Dermis blood vessel endothelial cell (primary cell): ENCODE measurements at regions not wholly inside any gene's neighbourhood (a gene's known extent, or its start where the extent isn't known, plus 50 kb on each side); places are given as distances from the start of the nearest gene placed in this dataset.
"Not testable (repeated sequence)": the region's sequence is repeated elsewhere in the genome, so short reads cannot be mapped to it uniquely, and the experiment has no call there.

Experiments used
- DNase-seq: peaks from one replicate; pipeline ENCODE4 v3.0.0; 2010

DNA sequence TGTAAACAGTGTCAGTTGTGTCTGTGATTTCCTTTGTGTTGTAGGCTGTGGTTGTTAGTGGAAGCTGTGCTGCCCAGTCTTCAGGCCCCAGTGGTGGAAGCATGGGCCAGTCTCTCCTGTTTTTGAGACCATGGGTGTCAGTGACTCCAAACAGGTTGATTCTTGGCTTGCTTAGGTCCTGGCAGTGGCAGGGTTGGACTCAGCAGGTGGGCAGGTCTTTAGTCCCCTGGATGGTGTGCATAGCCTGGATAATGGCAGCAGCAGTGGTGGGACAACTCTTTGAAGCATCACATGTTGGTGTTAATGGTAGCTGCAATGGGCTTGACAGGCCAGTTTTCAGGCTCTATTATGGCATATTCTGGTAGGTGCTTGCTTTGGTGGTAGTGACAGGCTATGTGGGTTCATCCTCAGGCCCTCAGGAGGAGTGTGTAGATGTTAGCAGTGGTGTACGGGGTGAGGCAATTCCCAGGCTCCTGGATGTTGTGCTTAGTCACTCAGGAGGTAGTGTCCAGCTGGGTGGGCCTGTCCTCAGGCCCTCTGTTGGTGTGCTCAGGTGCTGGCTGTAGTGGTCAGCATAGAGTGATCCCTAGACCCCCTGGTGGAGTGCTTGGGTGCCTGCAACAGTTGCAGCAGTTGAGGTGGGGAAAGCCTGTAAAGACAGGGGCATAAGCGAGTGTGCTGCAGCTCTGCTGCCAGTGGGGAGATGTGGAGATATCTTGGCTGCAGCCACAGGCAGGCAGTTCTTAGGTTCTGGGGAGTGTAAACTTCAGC, 596.7 kb downstream of the PDCD6IP start:
- no peak for DNase-seq

DNA sequence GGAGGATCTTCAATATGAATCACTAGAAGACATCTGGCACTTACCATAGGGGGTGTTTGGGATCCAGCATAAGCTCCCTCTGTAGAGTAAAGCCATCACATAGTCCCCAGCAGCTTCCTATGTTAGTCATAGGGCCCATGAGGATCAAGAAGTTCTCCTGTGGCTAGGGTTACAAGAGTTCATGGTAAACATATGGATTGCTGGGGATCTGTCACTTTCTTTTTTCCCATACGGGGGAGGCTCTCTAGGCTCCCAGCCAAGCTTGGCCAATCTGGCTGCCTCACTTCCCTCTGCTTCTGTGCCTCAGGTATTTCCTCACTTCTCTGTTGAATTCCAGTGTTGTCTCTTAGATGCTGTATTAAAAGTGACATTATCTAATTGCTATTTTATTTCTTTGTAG, 597.9 kb downstream of the PDCD6IP start:
- DNase-seq, result no peak

DNA sequence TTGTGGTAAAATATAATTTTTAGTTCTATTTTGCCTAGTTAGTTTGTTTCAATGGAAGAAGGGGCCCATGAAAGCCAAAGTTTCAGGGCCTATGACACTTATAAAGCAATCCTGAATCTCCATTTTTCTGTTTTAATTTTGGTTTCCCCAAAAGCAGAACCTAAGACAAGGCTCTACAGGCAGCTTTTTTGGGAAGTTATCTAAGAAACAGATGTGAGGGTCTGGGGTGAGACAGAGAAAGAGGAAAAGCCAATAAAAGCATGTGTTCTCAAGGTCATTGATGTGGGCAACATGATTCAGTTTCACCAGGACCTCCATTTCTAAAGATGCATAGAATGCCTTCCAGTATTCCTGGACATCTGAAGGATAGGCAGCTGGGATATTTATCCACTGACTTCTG, 598.5 kb downstream of the PDCD6IP start:
- DNase-seq, result no peak

DNA sequence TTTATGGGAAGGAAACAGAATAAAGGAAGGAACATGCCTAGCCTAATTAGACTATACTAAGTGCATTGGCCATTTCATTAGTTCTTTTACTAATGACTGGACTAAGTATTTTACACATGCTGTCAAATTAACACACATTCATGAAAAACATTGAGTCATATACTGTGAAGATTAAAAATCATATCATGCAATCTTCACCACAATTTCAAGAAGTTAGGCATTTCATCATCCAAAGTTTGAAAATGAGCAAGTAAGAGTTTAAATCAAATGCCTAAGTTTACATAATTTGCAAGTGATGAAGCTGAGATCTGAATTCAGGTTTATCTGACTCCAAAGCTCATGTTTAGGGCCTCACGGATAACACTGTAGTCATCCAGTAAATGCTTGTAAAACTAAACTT, 601.0 kb downstream of the PDCD6IP start:
- DNase-seq, result no peak

DNA sequence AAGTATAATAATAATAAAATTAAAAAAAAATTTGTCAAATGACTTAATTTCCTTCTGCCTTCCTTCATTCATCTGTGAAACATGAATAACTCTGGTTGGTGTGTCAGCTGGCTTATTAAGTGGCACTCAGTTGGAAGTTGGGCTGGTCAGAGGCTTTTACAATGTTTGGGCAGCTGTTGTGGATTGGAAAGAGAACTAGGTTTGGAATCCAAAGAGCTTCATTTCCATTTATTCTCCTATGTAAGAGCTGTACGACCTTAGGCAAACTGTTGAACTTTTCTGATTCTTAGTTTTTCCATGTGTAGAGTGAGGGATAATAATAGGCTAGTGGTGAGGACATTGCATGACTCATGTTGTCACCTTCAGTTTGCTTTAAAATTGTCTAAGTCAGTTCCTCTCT, 606.7 kb downstream of the PDCD6IP start:
- no peak for DNase-seq

DNA sequence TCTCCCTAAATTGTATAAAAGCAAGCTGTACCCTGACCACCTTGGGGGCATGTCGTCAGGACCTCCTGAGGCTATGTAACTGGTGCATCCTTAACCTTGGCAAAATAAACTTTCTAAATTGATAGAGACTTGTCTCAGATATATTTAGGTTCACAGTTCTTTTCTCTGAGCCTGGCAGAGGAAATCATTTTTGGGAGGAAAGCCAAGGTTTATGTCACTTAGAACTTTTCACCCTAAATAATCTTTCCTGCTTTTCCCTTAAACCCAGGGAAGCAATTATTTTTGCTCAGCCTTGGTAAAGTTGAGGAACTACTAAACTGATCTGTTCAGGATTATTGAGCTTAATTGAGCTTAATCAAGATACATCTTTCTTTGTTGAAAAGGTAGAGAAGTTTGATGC, 608.9 kb downstream of the PDCD6IP start:
- no peak for DNase-seq

DNA sequence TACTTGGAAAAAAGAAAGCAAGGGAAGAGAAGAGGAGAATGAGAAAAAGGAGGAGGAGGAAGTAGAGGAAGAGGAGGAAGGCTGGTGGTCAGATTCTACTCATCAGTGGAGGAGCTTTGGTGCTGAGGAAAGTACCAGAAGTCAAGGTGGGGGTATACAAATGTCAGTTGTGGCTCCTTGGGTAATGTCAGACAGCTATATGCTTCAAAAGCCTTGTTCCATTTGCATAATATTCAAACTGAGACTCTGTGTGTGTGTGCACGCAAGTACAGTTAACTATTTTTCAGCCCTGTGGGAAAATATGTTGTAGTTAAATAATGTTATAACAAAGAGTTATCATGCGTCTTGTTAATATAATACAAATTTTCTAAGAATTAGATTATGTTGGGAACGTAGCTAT, 609.7 kb downstream of the PDCD6IP start:
- no peak for DNase-seq

DNA sequence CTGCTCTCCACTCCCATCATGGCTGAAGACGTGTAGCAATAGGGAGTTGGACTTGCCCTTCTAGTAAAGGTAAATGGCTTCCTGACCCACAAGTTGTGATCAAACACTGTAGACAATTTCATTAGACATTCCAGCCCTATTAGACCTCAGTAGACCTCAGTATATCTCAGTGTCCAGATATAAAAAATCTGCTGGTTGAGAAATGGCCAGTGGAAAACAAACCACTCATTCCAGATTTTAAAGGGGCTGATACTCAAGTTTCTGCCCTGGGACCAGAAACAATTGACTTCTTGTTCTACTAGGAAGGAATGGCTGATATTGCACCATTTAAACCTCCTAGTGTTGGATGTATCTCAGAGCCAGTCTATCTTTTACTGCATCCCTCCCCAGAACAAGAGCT, 613.2 kb downstream of the PDCD6IP start:
- no peak for DNase-seq

DNA sequence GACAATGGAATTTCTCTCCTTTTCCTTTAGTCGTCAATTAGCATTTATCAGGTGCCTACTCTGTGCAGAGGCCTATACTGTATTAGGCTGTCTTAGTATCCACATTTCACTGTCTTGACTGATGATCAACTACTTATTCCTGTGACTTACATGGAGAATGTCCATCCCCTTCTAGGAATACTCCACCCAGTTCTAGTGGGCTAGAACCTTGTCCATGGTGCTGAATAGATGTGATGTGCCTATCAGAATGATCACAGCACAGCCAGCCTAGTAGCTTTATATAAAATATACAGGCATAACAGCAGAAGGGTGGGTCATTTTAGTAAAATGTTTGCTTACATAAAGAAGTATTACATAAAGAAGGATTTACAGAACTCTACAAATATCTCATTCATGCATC, 621.4 kb downstream of the PDCD6IP start:
- peak; percentile 25 for DNase-seq

DNA sequence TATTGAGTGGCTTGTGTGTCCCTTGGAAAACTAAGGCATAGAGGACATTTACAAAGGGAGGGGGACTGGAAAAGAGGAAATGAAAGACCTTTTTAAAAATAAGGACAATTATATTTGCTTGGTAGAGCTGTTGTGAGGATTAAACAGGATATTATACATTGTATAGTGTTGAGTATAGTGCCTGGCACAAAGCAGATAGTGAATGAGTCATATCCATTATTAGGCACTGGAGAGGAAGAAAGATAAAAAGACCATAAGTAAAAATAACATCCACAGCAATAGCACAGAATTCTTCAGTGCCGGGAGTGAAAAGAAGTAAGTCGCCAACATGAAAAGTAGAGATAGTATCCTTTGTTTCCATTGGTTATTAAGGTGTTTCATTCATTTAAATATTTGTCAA, 623.3 kb downstream of the PDCD6IP start:
- DNase-seq, result peak; percentile 10

DNA sequence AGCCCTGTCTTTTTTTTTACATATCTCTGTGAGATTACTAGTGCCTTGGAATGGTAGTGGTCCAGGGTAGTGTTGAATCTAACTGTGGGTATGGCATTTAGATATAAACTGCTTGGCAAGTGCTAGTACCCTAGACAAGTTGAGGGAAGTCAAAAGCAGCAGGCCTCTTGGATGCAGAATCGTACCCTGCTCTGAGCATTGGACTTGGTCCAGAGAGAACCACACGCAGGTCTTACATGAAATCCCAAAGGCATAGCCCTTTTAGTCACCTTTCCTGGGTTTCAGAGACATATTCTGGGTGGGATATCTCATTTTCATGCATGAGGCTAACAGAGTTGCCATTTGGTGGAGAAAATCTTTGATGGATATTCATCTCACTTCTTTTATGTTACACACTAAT, 641.4 kb downstream of the PDCD6IP start:
- DNase-seq, result no peak

DNA sequence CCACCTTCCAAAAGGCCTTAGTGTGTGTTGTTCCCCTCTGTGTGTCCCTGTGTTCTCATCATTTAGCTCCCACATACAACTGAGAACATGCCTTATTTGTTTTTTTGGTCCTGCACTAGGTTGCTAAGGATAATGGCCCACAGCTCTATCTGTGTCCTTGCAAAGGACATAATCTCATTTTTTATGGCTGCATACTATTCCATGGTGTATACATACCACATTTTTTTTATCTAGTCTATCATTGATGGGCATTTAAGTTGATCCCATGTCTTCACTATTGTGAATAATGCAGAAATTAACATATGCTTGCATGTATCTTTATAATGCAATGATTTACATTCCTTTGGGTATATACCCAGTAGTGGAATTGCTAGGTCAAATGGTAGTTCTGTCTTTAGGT, 645.7 kb downstream of the PDCD6IP start:
- DNase-seq, result no peak

DNA sequence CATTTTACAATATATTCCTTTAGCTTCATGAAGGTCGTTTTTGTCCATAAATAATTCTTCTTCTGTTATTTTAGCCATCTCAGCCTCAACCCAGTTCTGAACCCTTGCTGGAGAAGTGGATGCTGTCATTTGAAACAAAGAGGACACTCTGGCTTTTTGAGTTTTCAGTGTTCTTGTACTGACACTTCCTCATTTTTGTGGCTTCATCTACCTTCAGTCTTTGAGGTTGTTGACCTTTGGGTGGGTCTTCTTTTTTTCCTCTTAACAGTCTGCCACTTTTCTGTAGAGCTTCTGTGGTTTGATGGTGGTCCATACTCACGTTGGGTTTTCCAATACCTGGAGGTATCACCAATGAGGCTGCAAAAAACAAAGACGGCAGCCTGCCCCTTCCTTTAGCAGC, 650.9 kb downstream of the PDCD6IP start:
- DNase-seq, result no peak

DNA sequence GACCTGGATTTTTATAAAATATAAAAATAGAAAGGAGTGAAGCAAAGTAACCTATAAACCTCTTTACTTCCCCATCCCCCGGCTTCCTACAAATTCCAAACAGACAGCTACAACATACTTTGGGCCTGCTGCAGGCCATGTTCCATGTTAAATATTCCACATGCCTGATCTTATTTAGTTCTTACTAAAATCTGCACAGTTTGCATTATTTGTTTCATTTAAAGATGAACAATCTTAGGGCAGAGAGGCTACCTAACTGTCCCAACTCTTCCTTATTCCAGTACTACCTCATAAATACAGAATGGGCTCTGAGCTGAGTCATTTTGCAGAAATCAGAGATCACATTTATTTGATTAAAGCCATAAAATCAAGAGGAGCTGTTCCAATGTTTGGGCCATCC, 665.0 kb downstream of the PDCD6IP start:
- no peak for DNase-seq

DNA sequence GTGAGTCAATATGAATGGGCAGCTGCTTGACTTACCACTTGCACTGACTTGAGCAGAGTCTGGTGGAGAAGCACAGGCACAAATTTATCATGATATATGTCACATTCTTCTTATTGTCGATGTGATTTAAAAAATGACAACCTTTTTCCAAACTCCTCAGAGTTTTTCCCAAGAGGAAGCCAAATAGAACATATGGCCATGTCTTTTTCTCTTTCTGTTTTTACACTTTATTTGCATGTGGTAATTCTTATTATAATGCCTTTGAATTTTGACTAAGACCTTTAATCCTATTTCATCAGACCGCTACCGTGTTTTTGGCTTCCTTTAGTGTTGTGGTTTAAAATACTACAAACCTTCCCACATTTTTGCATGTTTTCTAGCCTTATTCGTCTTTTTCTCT, 666.2 kb downstream of the PDCD6IP start:
- DNase-seq, result no peak

DNA sequence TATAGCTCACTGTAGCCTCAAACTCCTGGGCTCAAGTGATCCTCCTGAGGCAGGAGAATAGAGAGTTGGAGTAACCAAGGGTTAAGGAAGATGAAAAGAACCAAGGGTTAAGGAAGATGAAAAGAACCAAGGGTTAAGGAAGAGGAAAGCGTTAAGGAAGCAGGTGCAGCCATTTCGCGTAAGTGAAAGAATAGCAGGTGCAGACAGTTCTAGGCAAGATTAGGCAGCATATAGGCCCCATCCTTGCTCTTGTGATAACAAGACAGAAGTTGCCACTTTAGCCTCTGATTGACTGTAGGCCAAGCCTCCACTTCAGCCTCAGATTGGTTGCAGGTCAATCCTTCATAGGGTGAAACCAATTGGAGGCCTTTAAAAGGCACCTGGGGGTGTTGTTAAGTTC, 677.4 kb downstream of the PDCD6IP start:
- DNase-seq, result no peak

DNA sequence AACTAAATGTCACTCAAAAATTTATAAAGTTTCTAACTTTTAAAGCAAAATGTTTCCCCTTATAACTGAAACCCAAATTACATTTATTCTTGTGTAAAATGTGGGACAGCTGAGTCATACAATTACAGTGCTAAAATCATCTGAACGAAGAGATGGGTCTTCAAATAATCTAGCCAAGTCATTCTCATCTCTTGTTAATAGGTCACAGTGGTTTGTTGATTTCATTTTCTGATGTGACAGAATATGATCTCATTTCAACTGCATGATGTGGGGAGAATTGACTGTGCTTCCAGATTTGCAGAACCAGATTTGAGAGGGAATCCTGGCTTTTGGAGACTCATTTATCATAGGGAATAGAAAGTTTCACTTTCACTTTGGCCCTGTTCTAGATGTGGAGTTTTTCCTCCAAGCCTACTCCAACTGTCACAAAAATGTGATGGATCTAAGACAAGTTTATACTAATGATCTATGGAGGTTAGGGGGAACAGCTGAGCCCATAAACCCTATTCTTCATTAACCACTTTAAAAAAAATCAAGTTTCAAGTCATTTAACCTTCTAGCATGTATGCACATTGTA, 685.0 kb downstream of the PDCD6IP start:
- DNase-seq, result no peak

DNA sequence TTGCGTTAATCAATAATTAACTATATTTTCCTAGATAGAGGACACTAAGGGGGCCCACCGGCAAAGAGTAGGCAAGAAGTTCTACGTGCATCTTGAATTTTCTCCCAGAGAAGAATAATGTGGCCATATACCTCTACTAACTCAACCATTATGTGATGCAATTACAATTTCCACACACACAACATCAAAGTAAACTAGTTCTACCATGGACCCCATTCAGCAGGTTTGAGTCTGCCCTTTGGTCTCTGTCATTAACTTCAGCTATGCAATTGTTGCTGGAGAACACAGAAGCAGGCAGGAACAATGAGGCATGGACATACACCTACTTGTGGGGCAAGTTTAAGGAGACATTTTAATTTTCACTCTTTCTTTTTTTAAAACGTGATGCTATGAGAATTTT, 705.9 kb downstream of the PDCD6IP start:
- no peak for DNase-seq

DNA sequence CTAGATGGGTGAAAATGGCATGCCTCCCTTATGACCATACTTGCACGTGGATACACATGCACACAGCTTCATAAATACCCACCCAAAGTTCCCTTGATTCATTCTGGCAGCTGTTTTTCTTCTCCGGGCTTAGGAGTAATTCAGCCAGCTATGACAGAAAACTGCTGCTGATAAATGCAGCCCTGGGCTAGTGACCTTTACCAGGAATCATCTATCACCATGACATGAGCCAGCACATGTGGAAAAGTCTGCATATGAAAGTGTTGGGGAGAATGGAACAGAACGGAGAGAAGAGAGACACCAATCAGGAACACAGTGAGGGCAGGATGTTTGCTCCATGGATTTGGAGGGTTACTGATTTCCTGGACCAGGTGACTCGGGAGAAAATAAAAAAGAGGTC, 706.3 kb downstream of the PDCD6IP start:
- no peak for DNase-seq

DNA sequence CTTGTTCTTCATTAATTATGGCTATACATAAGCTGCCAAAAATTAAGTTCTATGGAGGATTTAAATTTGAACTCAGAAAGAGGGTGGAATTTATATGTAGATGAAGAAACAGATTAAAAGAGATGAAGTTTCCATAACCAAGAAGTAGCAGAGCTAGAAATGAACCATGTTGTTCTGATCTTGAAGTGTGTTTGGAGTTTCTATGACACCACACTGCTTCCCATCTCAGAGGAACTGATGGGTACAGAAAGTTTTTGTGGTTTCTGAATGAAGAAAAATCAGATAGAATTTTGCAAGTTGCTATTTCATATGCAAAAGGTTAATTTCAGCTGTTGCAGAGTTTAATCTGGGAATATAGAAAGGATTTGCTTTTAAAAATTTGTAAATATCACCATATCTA, 710.3 kb downstream of the PDCD6IP start:
- DNase-seq, result no peak

DNA sequence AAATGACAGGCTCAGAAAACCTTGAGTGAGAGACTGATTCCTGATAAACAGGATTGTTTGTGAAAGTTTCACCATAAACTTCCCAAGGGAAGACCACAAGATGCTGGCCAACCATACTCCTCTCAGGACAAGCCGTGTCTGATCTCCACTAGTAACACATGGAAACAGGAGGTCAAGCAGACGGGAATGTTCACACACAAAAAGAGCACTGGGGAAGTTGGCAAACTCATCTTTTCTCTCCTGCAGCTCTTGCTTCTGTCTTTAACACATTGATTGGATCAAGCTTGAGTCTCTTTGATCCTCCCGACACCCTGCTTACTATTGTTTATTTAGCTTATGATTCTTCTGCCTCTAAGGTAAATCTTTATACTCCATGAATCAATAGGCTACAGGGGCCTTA, 713.5 kb downstream of the PDCD6IP start:
- DNase-seq, result no peak

DNA sequence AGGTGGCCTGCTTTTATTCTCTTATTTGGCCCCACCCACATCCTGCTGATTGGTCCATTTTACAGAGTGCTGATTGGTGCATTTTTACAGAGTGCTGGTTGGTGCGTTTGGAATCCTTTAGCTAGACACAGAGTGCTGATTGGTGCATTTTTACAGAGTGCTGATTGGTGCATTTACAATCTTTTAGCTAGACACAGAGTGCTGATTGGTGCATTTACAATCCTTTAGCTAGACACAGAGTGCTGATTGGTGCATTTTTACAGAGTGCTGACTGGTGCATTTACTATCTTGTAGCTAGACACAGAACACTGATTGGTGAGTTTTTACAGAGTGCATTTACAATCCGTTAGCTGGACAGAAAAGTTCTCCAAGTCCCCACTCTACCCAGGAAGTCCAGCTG, 720.6 kb downstream of the PDCD6IP start:
- not testable (repeated sequence) for DNase-seq

DNA sequence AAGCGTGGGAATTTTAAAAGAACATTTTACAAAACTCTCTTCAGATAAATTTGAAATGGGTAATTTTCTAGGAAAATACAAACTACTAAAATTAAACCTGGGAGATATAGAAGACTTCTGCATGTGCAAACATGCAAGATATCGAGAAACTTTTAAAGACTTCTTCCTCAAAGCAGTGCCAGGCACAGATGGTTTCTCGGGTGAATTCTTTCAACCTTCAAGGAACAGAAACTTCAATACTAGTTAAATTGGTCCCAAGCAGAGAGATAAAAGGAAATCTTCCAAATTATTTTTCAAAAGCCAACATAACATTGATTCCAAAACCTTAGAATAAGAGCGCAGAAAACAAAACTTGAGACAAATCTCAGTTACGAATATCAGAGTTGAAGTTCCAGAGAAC, 732.7 kb downstream of the PDCD6IP start:
- no peak for DNase-seq

DNA sequence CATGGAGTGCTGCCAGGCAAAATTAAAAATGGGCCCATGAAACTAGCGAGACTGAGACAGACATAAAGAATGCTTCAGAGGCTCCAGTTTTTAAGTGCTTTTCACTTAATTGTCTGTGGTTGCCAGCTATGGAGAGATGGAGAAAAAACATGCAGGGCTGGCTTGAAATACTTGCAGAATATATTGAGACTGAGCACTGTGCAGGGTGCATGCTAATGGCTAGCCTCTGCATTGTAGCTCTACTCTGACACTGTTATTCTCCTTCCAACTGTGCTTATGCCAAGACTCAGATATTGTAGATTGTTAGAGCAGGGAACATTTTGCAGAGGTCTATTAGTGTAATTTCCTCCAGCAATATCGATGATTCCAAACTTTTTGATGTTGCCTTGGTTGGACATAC, 735.0 kb downstream of the PDCD6IP start:
- no peak for DNase-seq

DNA sequence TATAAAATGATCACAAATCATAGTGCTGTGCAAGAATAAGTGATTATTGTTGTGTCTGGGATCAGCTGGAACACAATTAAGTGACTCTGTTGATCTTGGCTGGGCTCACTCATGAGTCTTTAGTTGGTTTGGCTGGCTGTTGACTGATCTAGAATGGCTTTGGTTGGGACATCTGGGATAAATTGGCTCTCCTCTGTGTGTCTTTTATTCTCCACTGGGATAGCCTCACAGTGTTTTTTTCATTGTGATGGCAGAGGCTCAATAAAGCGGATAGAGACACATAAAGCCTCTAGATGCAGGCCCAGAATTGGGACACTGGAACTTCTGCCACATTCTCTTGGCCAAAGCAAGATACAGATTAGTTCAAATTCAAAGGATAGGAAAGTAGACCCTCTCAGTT, 735.6 kb downstream of the PDCD6IP start:
- no peak for DNase-seq
